SKM-1 (cell line): ENCODE measurements at regions not wholly inside any gene's neighbourhood (a gene's known extent, or its start where the extent isn't known, plus 50 kb on each side); places are given as distances from the start of the nearest gene placed in this dataset.
"Not testable (repeated sequence)": the region's sequence is repeated elsewhere in the genome, so short reads cannot be mapped to it uniquely, and the experiment has no call there.

ENCODE experiments used
- DNase-seq: peaks from one replicate; lab custom pipeline; 2025; ENCODE audit not compliant: unreplicated experiment; lab: John Stamatoyannopoulos, UW

DNA sequence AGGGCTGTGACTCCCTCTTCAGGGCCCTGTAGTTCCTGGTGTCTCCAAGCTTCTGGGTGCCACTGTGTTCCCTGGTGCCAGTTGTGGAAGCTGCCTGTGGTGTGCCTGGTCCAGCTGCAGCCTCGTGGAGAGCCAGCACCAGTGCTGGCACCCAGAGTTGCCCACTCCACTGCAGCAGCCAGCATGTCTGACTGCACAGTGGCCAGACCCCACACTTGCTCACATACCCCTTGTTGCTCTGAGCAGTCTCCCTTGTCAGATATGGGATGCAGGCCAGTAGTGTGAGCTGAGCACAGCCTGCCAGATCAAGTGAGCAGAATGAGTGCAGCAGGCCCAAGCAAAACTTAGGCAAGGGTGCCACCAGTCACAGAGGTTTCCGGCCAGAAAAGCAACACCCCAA is 108.6 kb downstream of the ZMAT1 start:
- DNase-seq = no peak

DNA sequence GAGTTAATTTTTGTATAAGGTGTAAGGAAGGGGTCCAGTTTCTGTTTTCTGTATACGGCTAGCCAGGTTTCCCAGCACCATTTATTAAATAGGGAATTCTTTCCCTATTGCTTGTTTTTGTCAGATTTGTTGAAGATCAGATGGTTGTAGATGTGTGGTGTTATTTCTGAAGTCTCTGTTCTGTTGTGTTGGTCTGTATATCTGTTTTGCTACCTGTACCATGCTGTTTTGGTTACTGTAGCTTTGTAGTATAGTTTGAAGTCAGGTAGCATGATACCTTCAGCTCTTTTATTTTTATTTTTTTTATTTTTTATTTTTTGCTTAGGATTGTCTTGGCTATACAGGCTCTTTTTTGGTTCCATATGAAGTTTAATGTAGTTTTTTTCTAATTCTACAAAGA is 114.1 kb downstream of the ZMAT1 start:
- DNase-seq = not testable (repeated sequence)

DNA sequence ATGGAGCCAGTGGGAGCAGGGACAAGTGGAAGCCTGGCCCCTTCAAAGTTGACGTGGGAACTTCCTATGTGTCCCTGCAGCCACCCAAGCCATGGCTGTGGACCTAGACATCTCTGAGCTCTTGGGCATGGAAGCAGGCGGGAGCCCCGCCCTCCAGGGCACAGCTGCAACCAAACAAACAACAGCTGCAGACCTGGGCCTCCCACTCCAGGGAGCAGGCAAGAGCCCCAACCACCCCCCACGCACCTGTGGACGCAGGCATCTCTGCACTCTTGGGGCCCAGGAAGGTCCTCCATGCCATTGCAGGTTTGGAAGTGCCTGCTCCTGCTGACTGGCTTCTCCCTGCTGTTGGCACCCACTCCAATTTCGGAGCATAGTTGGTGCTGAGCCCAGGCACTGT is 118.6 kb downstream of the ZMAT1 start:
- DNase-seq = no peak

DNA sequence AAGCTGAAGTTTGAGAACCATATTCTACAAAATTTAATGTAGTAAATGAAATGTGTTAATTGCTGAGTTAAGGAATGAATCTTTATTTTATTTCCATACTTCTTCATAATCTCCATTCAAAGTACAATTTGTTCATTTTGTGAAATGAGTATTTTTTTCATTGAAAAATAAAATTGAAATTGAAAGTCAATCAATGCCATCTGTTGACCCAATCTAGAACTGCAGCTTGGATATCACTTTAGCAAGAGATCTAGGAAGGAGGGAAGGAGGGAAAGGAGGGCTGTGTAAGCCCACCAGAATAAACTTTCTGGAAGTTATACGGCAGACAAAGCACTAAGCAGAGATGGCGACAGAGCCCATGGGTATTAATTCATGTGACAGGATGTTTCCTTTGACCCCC is 128.4 kb downstream of the ZMAT1 start:
- DNase-seq = no peak

DNA sequence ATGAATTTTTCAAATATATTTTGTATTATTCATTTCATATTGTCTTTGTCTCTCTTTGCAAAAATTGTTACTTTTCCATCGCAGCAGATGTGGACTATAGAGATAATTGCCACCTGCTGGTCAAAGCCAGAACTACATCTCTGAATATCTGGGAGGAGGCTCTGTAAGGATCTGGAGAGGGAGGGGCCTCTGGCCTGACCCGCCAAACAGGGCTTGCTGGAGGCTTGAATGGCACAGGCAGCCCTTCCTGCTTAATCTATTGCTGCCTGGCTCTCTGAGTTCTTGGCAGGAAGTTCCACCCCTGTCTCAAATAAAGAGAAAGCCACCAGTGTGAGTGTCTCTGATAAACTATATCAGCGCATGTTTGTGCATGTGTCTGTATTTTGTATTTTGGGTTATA is 132.4 kb downstream of the ZMAT1 start:
- peak; percentile 17 for DNase-seq

DNA sequence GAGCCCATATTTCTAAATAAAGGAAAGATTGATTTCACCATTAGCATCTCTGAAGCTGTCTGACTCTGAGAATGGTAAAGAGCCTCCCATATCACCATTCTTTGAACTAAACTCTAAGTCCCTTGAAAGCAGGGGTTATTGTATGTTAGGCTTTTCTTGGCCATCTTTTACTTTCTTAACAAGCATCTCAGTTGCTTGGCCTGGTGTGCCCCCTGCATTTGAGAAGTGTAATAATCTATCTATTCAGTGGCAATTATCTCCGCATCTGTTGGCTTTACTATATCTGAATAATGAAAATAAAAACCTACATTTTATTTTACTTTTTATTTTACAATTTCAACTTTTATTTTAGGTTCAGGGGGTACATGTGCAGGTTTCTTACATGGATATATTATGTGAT is 128.3 kb upstream of the ARMCX2 start:
- no peak for DNase-seq

DNA sequence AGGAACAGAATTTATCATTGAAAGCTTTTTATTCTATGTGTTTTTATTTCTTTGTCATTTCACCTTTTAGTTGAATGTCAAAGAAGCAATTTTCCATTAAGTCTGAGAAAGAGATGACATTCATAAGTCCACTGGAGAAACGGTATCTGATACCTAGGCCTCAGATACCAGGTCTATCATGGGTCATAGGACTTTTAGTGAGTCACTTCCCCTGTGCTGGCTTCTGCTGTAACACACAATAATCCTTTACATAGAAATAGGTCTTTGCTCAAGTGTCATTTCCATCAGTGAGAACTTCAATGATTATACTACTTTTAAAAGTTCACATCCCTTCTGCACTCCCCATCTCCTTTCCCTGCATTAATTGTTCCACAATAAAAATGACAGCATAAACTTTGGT is 125.5 kb upstream of the ARMCX2 start:
- DNase-seq = no peak

DNA sequence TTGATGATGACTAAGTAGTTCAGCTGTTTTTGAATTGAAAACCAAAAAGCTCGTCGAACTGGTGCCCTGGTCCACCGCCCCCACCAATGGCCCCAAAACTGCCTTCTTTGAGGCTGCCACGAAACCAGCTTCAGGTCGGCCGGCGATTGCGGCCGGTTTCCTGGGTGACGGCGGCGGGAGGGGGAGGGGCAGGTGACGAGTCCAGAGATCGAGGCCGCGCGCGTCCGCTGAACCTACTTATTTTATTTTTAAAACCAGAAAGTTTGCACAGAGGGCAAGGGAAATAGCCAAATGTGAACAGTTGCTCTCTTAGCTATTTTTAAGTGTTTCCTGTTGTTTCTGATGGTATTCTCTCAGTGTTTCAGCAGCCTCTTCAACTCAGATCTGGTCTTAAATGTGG is 120.8 kb upstream of the ARMCX2 start:
- DNase-seq = not testable (repeated sequence)

DNA sequence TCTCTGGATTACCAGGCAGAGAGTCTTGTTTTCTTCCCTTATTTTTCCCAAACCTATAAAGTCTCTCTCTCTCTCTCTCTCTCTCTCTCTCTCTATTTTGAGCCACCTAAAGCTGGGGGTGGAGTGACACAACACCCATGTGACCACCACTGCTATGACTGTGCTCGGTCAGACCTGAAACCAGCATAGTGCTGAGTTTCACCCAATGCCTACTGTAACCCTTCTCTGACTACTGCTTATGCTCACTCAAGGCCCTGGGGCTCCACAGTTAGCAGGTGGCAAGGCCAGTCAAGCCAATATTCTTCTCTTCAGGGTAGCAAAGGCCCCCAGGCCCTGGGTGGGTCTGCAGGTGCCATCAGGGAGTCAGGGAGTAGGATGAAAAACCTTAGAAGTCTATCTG is 114.7 kb upstream of the ARMCX2 start:
- no peak for DNase-seq

DNA sequence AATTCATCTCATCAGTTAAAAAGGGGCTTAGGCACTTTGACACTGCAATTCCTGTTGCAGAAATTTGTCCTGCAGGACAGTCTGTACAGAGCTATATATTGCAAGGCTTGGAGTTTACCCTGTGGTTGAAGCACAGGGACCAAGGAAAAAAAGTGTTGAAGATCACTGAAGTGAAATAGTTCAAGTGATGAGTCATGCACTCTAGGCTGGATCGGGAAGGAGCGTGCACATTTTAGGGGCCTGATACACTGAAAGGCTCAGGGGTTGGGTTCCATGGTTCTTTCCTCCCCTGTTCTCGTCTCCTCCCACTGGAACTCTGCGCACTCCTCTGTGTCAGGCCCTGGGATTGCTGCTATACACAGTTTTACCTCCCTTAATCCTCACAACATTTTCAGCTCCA is 104.9 kb upstream of the ARMCX2 start:
- DNase-seq = no peak

DNA sequence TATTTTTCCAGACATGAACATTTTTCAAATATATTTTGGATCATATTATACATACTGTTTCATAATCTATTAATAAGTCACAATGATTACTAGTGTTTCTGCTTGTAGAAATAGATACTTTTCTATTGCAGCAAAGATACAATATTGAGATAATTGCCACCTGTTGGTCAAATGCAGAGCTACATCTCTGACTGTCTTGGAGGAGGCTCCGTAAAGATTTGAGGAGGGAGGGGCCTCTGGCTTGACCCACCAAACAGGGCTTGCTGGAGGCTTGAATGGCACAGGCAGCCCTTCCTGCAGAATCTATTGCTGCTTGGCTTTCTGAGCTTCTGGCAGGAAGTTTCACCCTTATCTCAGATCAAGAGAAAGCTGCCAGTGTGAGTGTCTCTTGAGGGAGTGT is 99.3 kb upstream of the ARMCX2 start:
- DNase-seq = no peak

DNA sequence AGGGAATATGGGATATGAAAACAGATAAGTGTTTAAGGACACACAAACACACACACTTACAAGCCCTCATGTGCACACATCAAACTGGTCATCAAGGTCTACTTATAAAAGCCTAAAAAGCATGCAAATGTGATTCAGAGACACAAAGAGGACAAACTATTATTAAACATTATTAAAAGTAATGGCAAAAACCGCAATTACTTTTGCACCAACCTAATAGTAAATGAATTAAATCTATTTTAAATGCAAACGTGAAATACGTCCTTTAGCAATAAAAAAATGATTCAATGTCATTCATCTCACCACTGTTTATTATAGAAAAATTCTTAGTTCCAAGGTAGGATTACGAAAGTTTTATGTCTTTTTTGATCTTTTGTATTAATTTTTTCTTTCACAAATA is 91.1 kb upstream of the ARMCX2 start:
- no peak for DNase-seq

DNA sequence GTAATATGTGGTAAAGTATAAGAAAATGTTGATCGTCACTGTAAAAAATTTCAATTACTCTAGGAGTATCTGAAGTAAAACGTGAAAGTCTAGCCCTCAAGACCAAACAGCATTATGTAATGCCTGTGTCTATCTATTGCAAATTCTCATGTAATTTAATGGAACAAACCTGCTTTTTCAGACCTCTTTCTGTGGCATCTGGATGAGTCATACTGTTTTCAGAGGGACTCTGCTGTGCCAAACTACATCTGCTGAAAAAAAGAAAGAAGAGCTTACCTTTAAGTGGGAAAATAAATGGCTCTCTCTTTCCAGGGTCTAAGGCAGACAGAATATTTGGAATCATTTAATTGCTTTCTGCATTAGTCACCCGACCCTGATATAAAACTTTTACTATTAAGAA is 89.8 kb upstream of the ARMCX2 start:
- no peak for DNase-seq

DNA sequence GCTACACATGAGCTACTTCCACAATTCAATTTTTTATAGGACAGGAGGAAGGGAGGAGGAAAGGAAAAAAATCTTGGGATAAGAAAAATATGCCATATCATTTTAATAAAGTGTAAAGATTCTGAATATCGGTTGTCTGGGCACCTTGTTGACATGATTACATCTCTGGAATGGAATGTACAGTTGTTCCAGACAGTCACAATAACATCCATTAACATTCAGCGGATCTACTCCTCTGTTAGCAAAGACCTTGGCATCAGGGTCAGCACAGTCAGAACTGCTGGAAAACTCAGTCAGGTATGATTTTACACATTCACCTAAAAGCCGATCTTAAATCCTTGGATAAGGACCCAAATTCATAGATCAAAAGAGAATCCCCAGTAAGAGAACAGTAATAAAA is 85.4 kb upstream of the ARMCX2 start:
- no peak for DNase-seq

DNA sequence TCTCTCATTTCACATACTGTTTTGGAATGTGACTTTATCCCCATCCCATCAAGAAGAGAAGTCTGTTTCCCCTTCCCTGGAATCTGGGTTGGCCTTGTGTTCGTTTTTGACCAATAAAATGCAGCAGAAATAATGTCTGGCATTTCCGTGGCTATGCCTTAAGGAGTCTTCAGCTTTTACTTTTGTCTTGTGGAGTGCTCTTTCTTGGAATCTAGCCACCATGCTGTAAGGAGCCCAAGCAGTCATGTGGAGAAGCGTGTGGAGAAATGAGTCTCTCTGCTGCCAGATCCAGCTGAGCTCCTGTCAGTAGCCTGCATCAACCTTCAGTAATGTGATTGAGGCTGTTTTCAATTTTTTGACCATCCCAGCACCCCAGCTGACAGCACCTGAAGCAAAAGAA is 84.4 kb upstream of the ARMCX2 start:
- no peak for DNase-seq

DNA sequence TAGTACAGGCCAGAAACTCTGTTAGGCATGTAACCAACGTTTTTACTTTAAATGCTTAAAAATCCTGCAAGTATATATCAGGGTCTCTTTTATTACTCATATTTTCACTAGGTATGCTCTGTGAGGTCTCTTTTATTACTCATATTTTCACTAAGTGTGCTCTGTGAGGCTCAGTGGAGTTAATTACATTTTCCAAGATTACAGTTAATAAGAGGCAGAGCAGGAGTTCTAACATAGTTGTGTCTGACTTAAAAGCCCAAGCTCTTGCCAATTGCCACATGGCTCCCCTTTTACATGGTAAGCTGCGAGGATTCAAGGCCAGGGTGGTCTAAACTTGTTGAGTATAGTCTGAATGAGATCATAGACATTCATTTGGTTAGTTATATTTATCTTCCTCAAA is 81.0 kb upstream of the ARMCX2 start:
- DNase-seq = no peak

DNA sequence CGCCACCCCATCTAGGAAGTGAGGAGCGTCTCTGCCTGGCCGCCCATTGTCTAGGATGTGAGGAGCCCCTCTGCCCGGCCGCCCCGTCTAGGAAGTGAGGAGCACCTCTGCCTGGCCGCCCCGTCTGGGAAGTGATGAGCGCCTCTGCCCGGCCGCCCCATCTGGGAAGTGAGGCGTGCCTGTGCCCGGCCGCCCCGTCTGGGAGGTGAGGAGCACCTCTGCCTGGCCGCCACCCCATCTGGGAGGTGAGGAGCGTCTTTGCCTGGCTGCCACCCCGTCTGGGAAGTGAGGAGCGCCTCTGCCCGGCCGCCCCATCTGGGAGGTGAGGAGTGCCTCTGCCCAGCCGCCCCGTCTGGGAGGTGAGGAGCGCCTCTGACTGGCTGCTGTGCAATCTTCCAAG is 79.2 kb upstream of the ARMCX2 start:
- not testable (repeated sequence) for DNase-seq

DNA sequence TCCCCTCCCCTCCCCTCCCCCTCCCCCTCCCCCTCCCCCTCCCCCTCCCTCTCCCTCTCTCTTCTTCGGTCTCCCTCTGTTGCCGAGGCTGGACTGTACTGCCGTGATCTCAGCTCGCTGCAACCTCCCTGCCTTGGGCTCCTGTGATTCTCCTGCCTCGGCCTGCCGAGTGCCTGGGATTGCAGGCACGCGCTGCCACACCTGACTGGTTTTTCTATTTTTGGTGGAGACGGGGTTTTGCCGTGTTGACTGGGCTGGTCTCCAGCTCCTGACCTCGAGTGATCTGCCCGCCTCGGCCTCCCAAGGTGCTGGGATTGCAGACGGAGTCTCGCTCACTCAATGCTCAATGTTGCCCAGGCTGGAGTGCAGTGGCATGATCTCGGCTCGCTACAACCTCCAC is 78.8 kb upstream of the ARMCX2 start:
- DNase-seq = not testable (repeated sequence)

DNA sequence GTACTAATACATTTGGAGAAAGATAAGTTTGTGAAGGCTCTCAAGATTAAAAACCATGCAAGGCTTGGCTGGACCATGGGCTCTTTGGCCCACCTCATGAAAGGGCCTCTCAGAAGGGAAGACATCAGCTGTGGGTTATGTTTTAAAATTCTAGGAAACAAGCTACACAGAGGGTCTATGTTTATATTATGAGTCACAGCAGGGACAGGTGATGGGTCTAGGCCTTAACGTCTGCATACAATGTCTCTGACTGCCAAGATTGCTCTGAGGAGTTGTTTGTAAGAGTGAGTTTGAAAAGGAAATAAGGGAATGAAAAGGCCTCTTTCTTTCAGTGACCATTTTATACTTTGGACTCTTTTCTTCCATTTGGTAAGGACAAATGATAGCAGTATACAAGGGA is 77.0 kb upstream of the ARMCX2 start:
- no peak for DNase-seq

DNA sequence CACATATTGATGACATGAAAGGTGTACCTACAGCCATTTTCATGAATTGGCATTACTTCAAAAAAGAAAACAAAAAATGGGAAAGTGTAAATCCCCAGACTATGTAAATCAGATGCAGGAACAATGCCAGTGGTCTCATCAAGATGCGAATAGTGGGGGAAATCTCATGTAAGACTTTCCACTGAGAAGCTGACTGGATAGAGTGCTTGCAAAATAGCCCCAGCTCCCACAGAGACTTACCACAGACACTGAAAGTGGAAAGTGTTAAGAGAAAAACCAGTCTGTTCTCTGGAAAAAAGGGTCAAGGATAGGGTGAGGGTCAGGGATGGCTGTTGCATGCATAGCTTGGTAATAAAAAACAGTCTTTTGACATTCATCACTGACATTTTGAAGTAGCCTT is 73.2 kb upstream of the ARMCX2 start:
- DNase-seq = no peak

DNA sequence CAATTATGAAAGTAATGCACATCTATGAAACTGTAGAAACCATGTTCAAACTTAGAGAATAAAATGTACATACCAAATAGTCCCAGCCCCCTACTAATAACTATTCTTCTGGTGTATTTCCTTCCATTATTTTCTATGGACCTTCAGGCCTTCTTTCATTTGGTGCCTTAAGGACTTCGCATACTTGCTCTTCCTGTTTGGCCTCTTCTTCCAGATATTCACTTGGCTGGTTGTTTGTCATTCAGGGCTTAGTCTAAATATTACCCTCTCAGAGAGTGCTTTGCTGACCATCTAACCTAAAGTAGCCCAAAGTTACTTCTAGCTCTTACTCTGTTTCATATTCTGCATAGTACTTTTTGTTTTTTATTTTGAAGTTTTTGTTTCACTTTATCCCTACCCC is 70.3 kb upstream of the ARMCX2 start:
- no peak for DNase-seq
